Endodermal cell (in vitro differentiated cells): ENCODE measurements at regions not wholly inside any gene's neighbourhood (a gene's known extent, or its start where the extent isn't known, plus 50 kb on each side); places are given as distances from the start of the nearest gene placed in this dataset.

Experiments used
- DNase-seq: peaks from one replicate; pipeline ENCODE4 v3.0.0-alpha.2; 2017
- H3K27ac ChIP-seq: 2 replicates; pipeline ENCODE4 v1.5.1; 2013; ENCODE audit warnings: mild to moderate bottlenecking, low read depth, low read length, moderate library complexity
- H3K27me3 ChIP-seq: 2 replicates; pipeline ENCODE4 v1.6.1; 2013; ENCODE audit warnings: mild to moderate bottlenecking, low read length, moderate library complexity; ENCODE audit not compliant: insufficient read depth, control insufficient read depth, poor library complexity, severe bottlenecking
- H3K36me3 ChIP-seq: 2 replicates; pipeline ENCODE4 v1.7.0; 2013; ENCODE audit warnings: mild to moderate bottlenecking, low read length, moderate library complexity; ENCODE audit not compliant: control insufficient read depth, insufficient read depth
- H3K4me1 ChIP-seq: one replicate; pipeline ENCODE4 v1.7.0; 2013; ENCODE audit warnings: low read length; ENCODE audit not compliant: control insufficient read depth, insufficient read depth
- H3K4me3 ChIP-seq: 2 replicates; pipeline ENCODE4 v1.5.1; 2013; ENCODE audit warnings: mild to moderate bottlenecking, low read length, moderate library complexity
- H3K9ac ChIP-seq: 2 replicates; pipeline ENCODE4 v1.6.1; 2013; ENCODE audit warnings: mild to moderate bottlenecking, low read length, moderate library complexity; ENCODE audit not compliant: poor library complexity, severe bottlenecking; ENCODE audit errors: extremely low read depth
- H3K9me3 ChIP-seq: 2 replicates; pipeline ENCODE4 v1.6.1; 2013; ENCODE audit warnings: mild to moderate bottlenecking, low read length, moderate library complexity; ENCODE audit not compliant: control insufficient read depth
- H3K27ac Mint-ChIP-seq: 2 replicates; pipeline ENCODE4 v1.8.0; 2020; ENCODE audit warnings: mixed read lengths
- H3K27me3 Mint-ChIP-seq: 2 replicates; pipeline ENCODE4 v1.8.0; 2021; ENCODE audit warnings: mild to moderate bottlenecking, mixed read lengths; ENCODE audit not compliant: insufficient read depth
- H3K36me3 Mint-ChIP-seq: 2 replicates; pipeline ENCODE4 v1.8.0; 2020; ENCODE audit warnings: low read depth, mixed read lengths
- H3K4me1 Mint-ChIP-seq: 2 replicates; pipeline ENCODE4 v1.8.0; 2020; ENCODE audit warnings: mixed read lengths
- H3K4me3 Mint-ChIP-seq: 2 replicates; pipeline ENCODE4 v1.8.0; 2020; ENCODE audit warnings: mild to moderate bottlenecking, moderate library complexity, mixed read lengths
- H3K9me3 Mint-ChIP-seq: 2 replicates; pipeline ENCODE4 v1.8.0; 2020; ENCODE audit warnings: mild to moderate bottlenecking, mixed read lengths
- WGBS, 2 experiments: methylation state at CpG; one replicate each; pipeline versions ENCODE4 v1.1.5 to v1.1.7; 2013; ENCODE audit warnings: missing lambda C conversion rate in 2 of 2, mixed read lengths in 1 of 2; ENCODE audit not compliant: insufficient coverage in 1 of 2, insufficient read length in 1 of 2; 5-methylcytosine and 5-hydroxymethylcytosine counted together
- TF ChIP-seq, protein P1 (sequence below): fragments of 200-600 bp; sonication (generic); conservative IDR thresholded peaks from 2 replicates; pipeline ENCODE4 v1.5.0; 2021; ENCODE audit warnings: antibody characterized with exemption, mild to moderate bottlenecking

- Histone ChIP-seq H3K27me3 (no peaks in the 10 kb centered on the region), H3K4me3 (no peak overlapping the region), H3K9me3 (no peaks in the 10 kb centered on the region), H3K9ac (no peak overlapping the region), H3K4me1 (no peaks in the 10 kb centered on the region), H3K36me3 (no peaks in the 10 kb centered on the region), H3K27ac (no peak overlapping the region)
- Mint-ChIP-seq H3K36me3 (no peaks in the 10 kb centered on the region), H3K9me3 (no peaks in the 10 kb centered on the region), H3K27me3 (no peaks in the 10 kb centered on the region), H3K4me3 (no peak overlapping the region), H3K27ac (no peak overlapping the region), H3K4me1 (no peaks in the 10 kb centered on the region)
- TF ChIP-seq, protein P1, sequence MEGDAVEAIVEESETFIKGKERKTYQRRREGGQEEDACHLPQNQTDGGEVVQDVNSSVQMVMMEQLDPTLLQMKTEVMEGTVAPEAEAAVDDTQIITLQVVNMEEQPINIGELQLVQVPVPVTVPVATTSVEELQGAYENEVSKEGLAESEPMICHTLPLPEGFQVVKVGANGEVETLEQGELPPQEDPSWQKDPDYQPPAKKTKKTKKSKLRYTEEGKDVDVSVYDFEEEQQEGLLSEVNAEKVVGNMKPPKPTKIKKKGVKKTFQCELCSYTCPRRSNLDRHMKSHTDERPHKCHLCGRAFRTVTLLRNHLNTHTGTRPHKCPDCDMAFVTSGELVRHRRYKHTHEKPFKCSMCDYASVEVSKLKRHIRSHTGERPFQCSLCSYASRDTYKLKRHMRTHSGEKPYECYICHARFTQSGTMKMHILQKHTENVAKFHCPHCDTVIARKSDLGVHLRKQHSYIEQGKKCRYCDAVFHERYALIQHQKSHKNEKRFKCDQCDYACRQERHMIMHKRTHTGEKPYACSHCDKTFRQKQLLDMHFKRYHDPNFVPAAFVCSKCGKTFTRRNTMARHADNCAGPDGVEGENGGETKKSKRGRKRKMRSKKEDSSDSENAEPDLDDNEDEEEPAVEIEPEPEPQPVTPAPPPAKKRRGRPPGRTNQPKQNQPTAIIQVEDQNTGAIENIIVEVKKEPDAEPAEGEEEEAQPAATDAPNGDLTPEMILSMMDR, result peak; percentile 62
- WGBS, 2 experiments, result 96 to 100% methylated on average over 2 of the region's 2 CpGs
- no peak for DNase-seq
Measured at GRCh38 chr6:102216232-102216631, 822.7 kb downstream of the GRIK2 start.

DNA sequence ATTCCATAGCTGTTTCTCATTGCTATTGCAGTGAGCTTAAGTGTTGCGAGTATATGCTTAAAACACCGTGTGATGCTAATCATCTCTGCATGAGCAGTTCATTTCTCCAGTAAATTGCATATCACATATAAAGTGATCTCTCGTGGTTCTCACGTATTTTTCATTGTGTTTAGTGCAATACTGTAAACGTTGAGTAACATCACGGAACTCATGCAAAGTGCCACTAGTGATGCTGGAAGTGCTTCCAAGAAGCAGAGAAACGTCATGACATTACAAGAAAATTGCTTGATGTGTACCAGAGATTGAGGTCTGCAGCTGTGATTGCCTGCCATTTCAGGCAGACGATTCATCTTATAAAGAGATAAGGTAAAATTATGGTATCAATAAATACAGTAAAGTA lies 830.4 kb downstream of the GRIK2 start:
- no peaks in the 10 kb centered on the region for H3K36me3 Mint-ChIP-seq
- no peaks in the 10 kb centered on the region for H3K27me3 Mint-ChIP-seq
- no peak for DNase-seq
- H3K27ac Mint-ChIP-seq, result no peak overlapping the region
- Histone ChIP-seq H3K36me3 (no peaks in the 10 kb centered on the region), H3K9ac (no peak overlapping the region), H3K9me3 (no peaks in the 10 kb centered on the region), H3K4me3 (no peak overlapping the region), H3K27me3 (no peaks in the 10 kb centered on the region), H3K27ac (no peak overlapping the region), H3K4me1 (no peaks in the 10 kb centered on the region)
- no peaks in the 10 kb centered on the region for H3K4me1 Mint-ChIP-seq
- H3K4me3 Mint-ChIP-seq, result no peak overlapping the region
- no peaks in the 10 kb centered on the region for H3K9me3 Mint-ChIP-seq
- TF ChIP-seq, protein P1, result no peak
- WGBS, 2 experiments, result 92 to 93% methylated on average over 7 to 8 of the region's 8 CpGs

- no peaks in the 10 kb centered on the region for H3K27me3 Mint-ChIP-seq
- no peak overlapping the region for H3K27ac Mint-ChIP-seq
- peak; percentile 45 for DNase-seq
- H3K9me3 Mint-ChIP-seq, result no peaks in the 10 kb centered on the region
- peaks cover 4% of the 10 kb centered on the region for H3K4me1 Mint-ChIP-seq
- Histone ChIP-seq H3K4me3 (no peak overlapping the region), H3K9me3 (no peaks in the 10 kb centered on the region), H3K27ac (no peak overlapping the region), H3K36me3 (no peaks in the 10 kb centered on the region), H3K4me1 (peaks cover 4% of the 10 kb centered on the region), H3K9ac (no peak overlapping the region), H3K27me3 (no peaks in the 10 kb centered on the region)
- WGBS, 2 experiments, result 91% methylated on average over 1 of the region's 1 CpG; no CpG with 5 or more reads in 1 of the 2 experiments
- no peaks in the 10 kb centered on the region for H3K36me3 Mint-ChIP-seq
- TF ChIP-seq, protein P1, result no peak
- no peak overlapping the region for H3K4me3 Mint-ChIP-seq
Measured at GRCh38 chr6:102229271-102229670, 835.8 kb downstream of the GRIK2 start.
